ENCODE measurements at regions not wholly inside any gene's neighbourhood (a gene's known extent, or its start where the extent isn't known, plus 50 kb on each side); places are given as distances from the start of the nearest gene placed in this dataset. TPM values are rescaled to one million over a fixed set of nuclear protein-coding genes. Genes with fewer than 3 reads are reported as not detected.

DNA sequence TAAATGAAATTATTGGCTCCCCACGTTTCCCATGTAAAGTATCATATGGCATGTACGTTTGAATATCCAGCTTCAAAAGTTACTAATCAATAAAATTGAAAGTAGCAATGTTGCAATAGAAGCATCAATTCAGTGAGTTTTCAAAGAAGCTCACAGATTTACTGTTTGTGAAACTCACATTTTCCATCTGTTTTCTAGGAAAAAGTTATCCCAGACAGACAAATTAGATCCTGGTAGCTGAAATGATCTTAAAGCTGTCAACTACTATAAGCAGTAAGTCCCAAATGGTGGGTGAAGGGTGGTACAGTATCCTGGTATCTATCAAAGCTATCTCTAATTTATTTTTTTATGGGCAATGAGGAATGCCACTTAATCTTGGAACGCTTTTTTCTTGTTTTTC lies 60.7 kb upstream of the MXRA5 start:
- Histone ChIP-seq H4K20me1 (ENCODE audit: control insufficient read depth, insufficient read depth, low read length, poor library complexity, severe bottlenecking) (no peaks in the 10 kb centered on the region), H3K36me3 (replicated peaks in 1 of 2; ENCODE audit: control extremely low read depth in 1 of 2, control insufficient read depth in 1 of 2, extremely low read depth in 1 of 2, insufficient read depth in 2 of 2, low read length in 1 of 2) (no peaks in the 10 kb centered on the region), H3K27ac (ENCODE audit: low read length in 2 of 2) (no peak overlapping the region), H2AFZ (ENCODE audit: insufficient read depth, low read depth, low read length, poor library complexity, severe bottlenecking) (no peak overlapping the region), H3K4me3 (ENCODE audit: control extremely low read depth in 1 of 5, extremely low read depth in 1 of 5, insufficient read depth in 1 of 5, low read depth in 2 of 5, low read length in 4 of 5) (no peak overlapping the region), H3K79me2 (ENCODE audit: control insufficient read depth, insufficient read depth, low read length) (no peaks in the 10 kb centered on the region), H3K9ac (ENCODE audit: low read length) (no peak overlapping the region), H3K27me3 (replicated peaks in 1 of 4; ENCODE audit: control extremely low read depth in 1 of 4, control insufficient read depth in 3 of 4, insufficient read depth in 4 of 4, low read length in 3 of 4) (no peaks in the 10 kb centered on the region), H3K4me1 (ENCODE audit: control insufficient read depth in 2 of 2, insufficient read depth in 2 of 2, low read length in 2 of 2) (no peaks in the 10 kb centered on the region), H3K4me2 (replicated peaks; ENCODE audit: low read depth, low read length, poor library complexity, severe bottlenecking) (no peak overlapping the region), H3K9me3 (ENCODE audit: control extremely low read depth in 1 of 3, control insufficient read depth in 2 of 3, insufficient read depth in 1 of 3, low read length in 2 of 3) (no peaks in the 10 kb centered on the region)
- no peaks in the 10 kb centered on the region for H3K9me3 Mint-ChIP-seq (ENCODE audit: insufficient read depth)
- no peak for DNase-seq
- WGBS (ENCODE audit: insufficient coverage), result no CpG with 5 or more reads among the region's 3 CpGs
- no peak overlapping the region for H3K27ac Mint-ChIP-seq
- TF ChIP-seq EZH2 (IDR thresholded peaks at IDR 0.05; ENCODE audit: borderline replicate concordance, insufficient read depth, low read depth, low read length, poor library complexity, severe bottlenecking), result no peak
- TF ChIP-seq, protein P1, sequence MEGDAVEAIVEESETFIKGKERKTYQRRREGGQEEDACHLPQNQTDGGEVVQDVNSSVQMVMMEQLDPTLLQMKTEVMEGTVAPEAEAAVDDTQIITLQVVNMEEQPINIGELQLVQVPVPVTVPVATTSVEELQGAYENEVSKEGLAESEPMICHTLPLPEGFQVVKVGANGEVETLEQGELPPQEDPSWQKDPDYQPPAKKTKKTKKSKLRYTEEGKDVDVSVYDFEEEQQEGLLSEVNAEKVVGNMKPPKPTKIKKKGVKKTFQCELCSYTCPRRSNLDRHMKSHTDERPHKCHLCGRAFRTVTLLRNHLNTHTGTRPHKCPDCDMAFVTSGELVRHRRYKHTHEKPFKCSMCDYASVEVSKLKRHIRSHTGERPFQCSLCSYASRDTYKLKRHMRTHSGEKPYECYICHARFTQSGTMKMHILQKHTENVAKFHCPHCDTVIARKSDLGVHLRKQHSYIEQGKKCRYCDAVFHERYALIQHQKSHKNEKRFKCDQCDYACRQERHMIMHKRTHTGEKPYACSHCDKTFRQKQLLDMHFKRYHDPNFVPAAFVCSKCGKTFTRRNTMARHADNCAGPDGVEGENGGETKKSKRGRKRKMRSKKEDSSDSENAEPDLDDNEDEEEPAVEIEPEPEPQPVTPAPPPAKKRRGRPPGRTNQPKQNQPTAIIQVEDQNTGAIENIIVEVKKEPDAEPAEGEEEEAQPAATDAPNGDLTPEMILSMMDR (IDR thresholded peaks at IDR 0.05), result no peak
- no peak for ATAC-seq (ENCODE audit: low read depth)
- intact Hi-C loops (cut with micrococcal nuclease), result no loop called here
- no peaks in the 10 kb centered on the region for H3K4me1 Mint-ChIP-seq
- CTCF ChIA-PET, result no interaction called here
- POLR2A ChIA-PET, result no interaction called here
- no peak overlapping the region for H3K4me3 Mint-ChIP-seq
- no peaks in the 10 kb centered on the region for H3K27me3 Mint-ChIP-seq

DNA sequence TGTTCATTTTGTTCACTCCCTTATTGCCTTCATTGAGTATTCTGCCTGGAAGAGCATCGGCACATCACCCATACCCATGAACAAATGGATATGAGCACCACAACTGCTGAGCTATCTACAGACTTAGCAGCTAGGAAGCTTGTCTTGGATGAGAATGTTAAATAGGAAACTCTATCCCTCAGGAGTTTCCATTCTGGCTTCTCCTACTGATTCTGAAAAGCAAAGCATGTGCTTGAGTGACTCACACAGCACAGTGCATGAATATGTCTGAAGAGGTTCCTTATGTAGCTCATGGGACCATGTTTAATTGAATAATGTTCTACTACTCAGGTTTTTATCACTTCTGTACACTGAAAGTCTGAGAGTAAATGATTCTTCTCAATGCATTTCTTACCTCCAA lies 57.3 kb upstream of the MXRA5 start:
- Histone ChIP-seq H3K27ac (ENCODE audit: low read length in 2 of 2) (no peak overlapping the region), H3K4me3 (ENCODE audit: control extremely low read depth in 1 of 5, extremely low read depth in 1 of 5, insufficient read depth in 1 of 5, low read depth in 2 of 5, low read length in 4 of 5) (no peak overlapping the region), H3K36me3 (replicated peaks in 1 of 2; ENCODE audit: control extremely low read depth in 1 of 2, control insufficient read depth in 1 of 2, extremely low read depth in 1 of 2, insufficient read depth in 2 of 2, low read length in 1 of 2) (no peaks in the 10 kb centered on the region), H3K9ac (ENCODE audit: low read length) (no peak overlapping the region), H3K79me2 (ENCODE audit: control insufficient read depth, insufficient read depth, low read length) (no peaks in the 10 kb centered on the region), H3K4me2 (replicated peaks; ENCODE audit: low read depth, low read length, poor library complexity, severe bottlenecking) (no peak overlapping the region), H3K4me1 (ENCODE audit: control insufficient read depth in 2 of 2, insufficient read depth in 2 of 2, low read length in 2 of 2) (no peaks in the 10 kb centered on the region), H4K20me1 (ENCODE audit: control insufficient read depth, insufficient read depth, low read length, poor library complexity, severe bottlenecking) (no peaks in the 10 kb centered on the region), H3K9me3 (ENCODE audit: control extremely low read depth in 1 of 3, control insufficient read depth in 2 of 3, insufficient read depth in 1 of 3, low read length in 2 of 3) (no peaks in the 10 kb centered on the region), H3K27me3 (replicated peaks in 1 of 4; ENCODE audit: control extremely low read depth in 1 of 4, control insufficient read depth in 3 of 4, insufficient read depth in 4 of 4, low read length in 3 of 4) (no peaks in the 10 kb centered on the region), H2AFZ (ENCODE audit: insufficient read depth, low read depth, low read length, poor library complexity, severe bottlenecking) (no peak overlapping the region)
- TF ChIP-seq, protein P1 (IDR thresholded peaks at IDR 0.05), result no peak
- no peaks in the 10 kb centered on the region for H3K4me1 Mint-ChIP-seq
- WGBS (ENCODE audit: insufficient coverage), result no CpG with 5 or more reads among the region's 1 CpG
- DNase-seq, result no peak
- CTCF ChIA-PET, result no interaction called here
- H3K27ac Mint-ChIP-seq, result no peak overlapping the region
- H3K4me3 Mint-ChIP-seq, result no peak overlapping the region
- no peaks in the 10 kb centered on the region for H3K9me3 Mint-ChIP-seq (ENCODE audit: insufficient read depth)
- intact Hi-C loops (cut with micrococcal nuclease), result no loop called here
- ATAC-seq (ENCODE audit: low read depth), result no peak
- POLR2A ChIA-PET, result no interaction called here
- no peaks in the 10 kb centered on the region for H3K27me3 Mint-ChIP-seq

Small RNAs in the stretch of these regions (small RNA-seq; reads per million reads assigned to genes)
- not detected for gene SNORA48B (ENCODE audit: insufficient read length, low read depth, low replicate concordance)
